ENCODE measurements at regions not wholly inside any gene's neighbourhood (a gene's known extent, or its start where the extent isn't known, plus 50 kb on each side); places are given as distances from the start of the nearest gene placed in this dataset.

GRCh38 chr21:35895598-35895997 is 164.7 kb downstream of the SETD4 start:
- no peaks in the 10 kb centered on the region for H3K36me3 ChIP-seq (ENCODE audit: control insufficient read depth, low read length)
- H3K27ac ChIP-seq (ENCODE audit: low read depth, low read length), result no peak overlapping the region
- no peak overlapping the region for H3K4me3 ChIP-seq (ENCODE audit: low read length)

GRCh38 chr21:35893156-35893555 is 167.2 kb downstream of the SETD4 start:
- Histone ChIP-seq H3K27me3 (ENCODE audit: control insufficient read depth, low read length) (no peaks in the 10 kb centered on the region), H3K9me3 (ENCODE audit: control insufficient read depth, insufficient read depth, low read length) (no peaks in the 10 kb centered on the region), H3F3A (ENCODE audit: control insufficient read depth, insufficient read depth) (no peaks in the 10 kb centered on the region), H3K4me3 (ENCODE audit: low read length) (no peak overlapping the region), H4K20me1 (ENCODE audit: control insufficient read depth, insufficient read depth, low read depth, low read length) (no peaks in the 10 kb centered on the region), H3K36me3 (ENCODE audit: control insufficient read depth, low read length) (no peaks in the 10 kb centered on the region), H3K4me1 (ENCODE audit: control insufficient read depth, low read length) (no peaks in the 10 kb centered on the region), H3K4me2 (ENCODE audit: low read length) (no peak overlapping the region), H3K9me2 (replicated peaks; ENCODE audit: control insufficient read depth, low read length) (no peaks in the 10 kb centered on the region), H3K79me2 (ENCODE audit: control insufficient read depth, low read length) (no peaks in the 10 kb centered on the region), H3K27ac (ENCODE audit: low read depth, low read length) (no peak overlapping the region)
- no peak for TF ChIP-seq CTCF (IDR thresholded peaks at IDR 0.05; ENCODE audit: low read depth, low read length, poor library complexity, severe bottlenecking)
- TF ChIP-seq EZH2phosphoT487 (IDR thresholded peaks at IDR 0.05; ENCODE audit: borderline replicate concordance, low read length), result no peak

More at GRCh38 chr21:35895598-35895997, 164.7 kb downstream of the SETD4 start:
- Histone ChIP-seq H4K20me1 (ENCODE audit: control insufficient read depth, insufficient read depth, low read depth, low read length) (no peaks in the 10 kb centered on the region), H3K4me2 (ENCODE audit: low read length) (no peak overlapping the region), H3K9me3 (ENCODE audit: control insufficient read depth, insufficient read depth, low read length) (no peaks in the 10 kb centered on the region), H3K4me1 (ENCODE audit: control insufficient read depth, low read length) (no peaks in the 10 kb centered on the region), H3K79me2 (ENCODE audit: control insufficient read depth, low read length) (no peaks in the 10 kb centered on the region), H3F3A (ENCODE audit: control insufficient read depth, insufficient read depth) (no peaks in the 10 kb centered on the region), H3K27me3 (ENCODE audit: control insufficient read depth, low read length) (no peaks in the 10 kb centered on the region), H3K9me2 (replicated peaks; ENCODE audit: control insufficient read depth, low read length) (no peaks in the 10 kb centered on the region)
- TF ChIP-seq CTCF (IDR thresholded peaks at IDR 0.05; ENCODE audit: low read depth, low read length, poor library complexity, severe bottlenecking) (no peak), EZH2phosphoT487 (IDR thresholded peaks at IDR 0.05; ENCODE audit: borderline replicate concordance, low read length) (no peak)

GRCh38 chr21:35886887-35887286 is 173.4 kb downstream of the SETD4 start:
- peaks cover 4% of the 10 kb centered on the region; the same call in 1 of the 2 replicates for H3K27me3 ChIP-seq (ENCODE audit: control insufficient read depth, low read length)
- H3K4me2 ChIP-seq (ENCODE audit: low read length), result no peak overlapping the region
- no peaks in the 10 kb centered on the region for H3K9me2 ChIP-seq (replicated peaks; ENCODE audit: control insufficient read depth, low read length)
- H3K4me1 ChIP-seq (ENCODE audit: control insufficient read depth, low read length), result no peaks in the 10 kb centered on the region
- TF ChIP-seq EZH2phosphoT487 (IDR thresholded peaks at IDR 0.05; ENCODE audit: borderline replicate concordance, low read length), result no peak
- TF ChIP-seq CTCF (IDR thresholded peaks at IDR 0.05; ENCODE audit: low read depth, low read length, poor library complexity, severe bottlenecking), result no peak
- no peaks in the 10 kb centered on the region for H3K36me3 ChIP-seq (ENCODE audit: control insufficient read depth, low read length)
- no peaks in the 10 kb centered on the region for H4K20me1 ChIP-seq (ENCODE audit: control insufficient read depth, insufficient read depth, low read depth, low read length)
- no peaks in the 10 kb centered on the region for H3K79me2 ChIP-seq (ENCODE audit: control insufficient read depth, low read length)
- no peak overlapping the region for H3K4me3 ChIP-seq (ENCODE audit: low read length)
- no peaks in the 10 kb centered on the region for H3F3A ChIP-seq (ENCODE audit: control insufficient read depth, insufficient read depth)
- no peaks in the 10 kb centered on the region for H3K9me3 ChIP-seq (ENCODE audit: control insufficient read depth, insufficient read depth, low read length)
- H3K27ac ChIP-seq (ENCODE audit: low read depth, low read length), result no peak overlapping the region

Data from DOHH2 (cell line).